Natural killer cell (primary cell): ENCODE measurements at regions not wholly inside any gene's neighbourhood (a gene's known extent, or its start where the extent isn't known, plus 50 kb on each side); places are given as distances from the start of the nearest gene placed in this dataset.

Experiments
- ATAC-seq, 3 donors: fragments of 150-1000 bp in 2 of 3; fragments of 200-7000 bp in 1 of 3; cut with Tn5 transposase; 1 replicate in 1 of 3; 2 replicates in 2 of 3; pipeline ENCODE4 v1.10.0; 2021; ENCODE audit warnings: mild to moderate bottlenecking in 2 of 3, moderate library complexity in 2 of 3
- DNase-seq, 2 donors: peaks; one replicate each; pipeline versions ENCODE4 v3.0.0 to v3.0.0-alpha.2; 2013 to 2021; ENCODE audit warnings: mixed read lengths in 1 of 2
- H3K27ac ChIP-seq: one replicate; pipeline ENCODE4 v1.5.1; 2013; ENCODE audit warnings: mild to moderate bottlenecking, low read length
- H3K27me3 ChIP-seq: one replicate; pipeline ENCODE4 v1.6.1; 2013; ENCODE audit warnings: low read length; ENCODE audit not compliant: control insufficient read depth, insufficient read depth
- H3K36me3 ChIP-seq: one replicate; pipeline ENCODE4 v1.6.1; 2013; ENCODE audit warnings: low read length; ENCODE audit not compliant: control insufficient read depth, insufficient read depth
- H3K4me1 ChIP-seq: one replicate; pipeline ENCODE4 v1.6.1; 2013; ENCODE audit warnings: low read length; ENCODE audit not compliant: control insufficient read depth, insufficient read depth
- H3K4me3 ChIP-seq: one replicate; pipeline ENCODE4 v1.5.1; 2013; ENCODE audit warnings: low read length
- H3K9me3 ChIP-seq: one replicate; pipeline ENCODE4 v1.6.1; 2013; ENCODE audit warnings: low read length; ENCODE audit not compliant: control insufficient read depth, insufficient read depth
- H3K27ac Mint-ChIP-seq, 2 donors: one replicate each; pipeline ENCODE4 v1.8.0; 2022; ENCODE audit warnings: mild to moderate bottlenecking in 2 of 2, mixed read lengths in 2 of 2, moderate library complexity in 1 of 2
- H3K27me3 Mint-ChIP-seq, 2 donors: one replicate each; pipeline ENCODE4 v1.8.0; 2022; ENCODE audit warnings: low read depth in 2 of 2, mixed read lengths in 2 of 2
- H3K36me3 Mint-ChIP-seq: one replicate; pipeline ENCODE4 v1.8.0; 2022; ENCODE audit warnings: mixed read lengths
- H3K4me1 Mint-ChIP-seq, 2 donors: one replicate each; pipeline ENCODE4 v1.8.0; 2022; ENCODE audit warnings: mixed read lengths in 2 of 2
- H3K4me3 Mint-ChIP-seq: one replicate; pipeline ENCODE4 v1.8.0; 2022; ENCODE audit warnings: mild to moderate bottlenecking, moderate library complexity, mixed read lengths
- H3K9me3 Mint-ChIP-seq, 2 donors: one replicate each; pipeline ENCODE4 v1.8.0; 2022; ENCODE audit warnings: mixed read lengths in 2 of 2
- WGBS: methylation state at CpG from one replicate; pipeline ENCODE4 v1.1.7; 2013; ENCODE audit warnings: missing lambda C conversion rate; ENCODE audit not compliant: insufficient coverage; 5-methylcytosine and 5-hydroxymethylcytosine counted together
- intact Hi-C: fragments of 100-400 bp; cut with micrococcal nuclease; formaldehyde crosslinking; loops from one replicate; pipeline ENCODE4 v1.14.2; 2022
- TF ChIP-seq, protein P1 (sequence below): fragments of 200-600 bp; IDR thresholded peaks from one replicate; pipeline ENCODE4 v1.8.0; 2022; ENCODE audit warnings: antibody characterized with exemption

DNA sequence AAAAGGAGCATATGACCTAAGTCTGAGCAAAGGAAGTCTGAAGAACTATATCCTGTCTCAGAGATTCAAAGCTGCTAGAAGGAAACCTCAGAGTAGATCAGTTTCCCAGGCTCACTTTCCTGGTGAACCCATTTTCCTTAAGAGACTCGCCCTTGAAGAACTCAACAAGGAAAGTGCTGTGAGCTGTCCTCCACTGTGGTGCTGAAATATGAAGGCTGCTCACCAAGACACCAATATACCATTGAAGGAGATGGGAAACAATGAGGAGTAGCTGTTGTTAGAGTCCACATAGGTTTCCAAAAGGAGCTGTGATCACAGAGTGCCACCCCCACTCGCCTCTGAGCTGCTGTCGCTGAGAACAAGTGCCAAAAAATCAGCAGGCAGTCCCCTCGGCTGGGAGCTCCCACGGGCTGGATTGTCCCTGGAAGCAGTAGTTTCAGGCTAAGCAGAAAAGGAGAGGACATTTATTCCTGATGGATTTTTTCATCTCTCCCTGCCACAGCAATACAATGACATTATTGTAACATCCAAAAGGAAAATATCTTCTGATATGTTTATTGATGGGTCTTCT lies 282.1 kb downstream of the RPS29 start:
- Mint-ChIP-seq H3K36me3 (no peaks in the 10 kb centered on the region), H3K9me3 (no peaks in the 10 kb centered on the region), H3K4me3 (no peak overlapping the region), H3K27me3 (peaks cover 2 to 5% of the 10 kb centered on the region in 2 donors), H3K4me1 (no peaks in the 10 kb centered on the region), H3K27ac (no peak overlapping the region)
- H3K27me3 ChIP-seq = no peaks in the 10 kb centered on the region
- intact Hi-C loops = no loop called here
- DNase-seq = no peak
- H3K9me3 ChIP-seq = no peaks in the 10 kb centered on the region
- no peaks in the 10 kb centered on the region for H3K4me1 ChIP-seq
- no peak overlapping the region for H3K4me3 ChIP-seq
- ATAC-seq = no peak
- 27% methylated on average over 5 of the region's 5 CpGs for WGBS
- no peak overlapping the region for H3K27ac ChIP-seq
- H3K36me3 ChIP-seq = no peaks in the 10 kb centered on the region
- TF ChIP-seq, protein P1, sequence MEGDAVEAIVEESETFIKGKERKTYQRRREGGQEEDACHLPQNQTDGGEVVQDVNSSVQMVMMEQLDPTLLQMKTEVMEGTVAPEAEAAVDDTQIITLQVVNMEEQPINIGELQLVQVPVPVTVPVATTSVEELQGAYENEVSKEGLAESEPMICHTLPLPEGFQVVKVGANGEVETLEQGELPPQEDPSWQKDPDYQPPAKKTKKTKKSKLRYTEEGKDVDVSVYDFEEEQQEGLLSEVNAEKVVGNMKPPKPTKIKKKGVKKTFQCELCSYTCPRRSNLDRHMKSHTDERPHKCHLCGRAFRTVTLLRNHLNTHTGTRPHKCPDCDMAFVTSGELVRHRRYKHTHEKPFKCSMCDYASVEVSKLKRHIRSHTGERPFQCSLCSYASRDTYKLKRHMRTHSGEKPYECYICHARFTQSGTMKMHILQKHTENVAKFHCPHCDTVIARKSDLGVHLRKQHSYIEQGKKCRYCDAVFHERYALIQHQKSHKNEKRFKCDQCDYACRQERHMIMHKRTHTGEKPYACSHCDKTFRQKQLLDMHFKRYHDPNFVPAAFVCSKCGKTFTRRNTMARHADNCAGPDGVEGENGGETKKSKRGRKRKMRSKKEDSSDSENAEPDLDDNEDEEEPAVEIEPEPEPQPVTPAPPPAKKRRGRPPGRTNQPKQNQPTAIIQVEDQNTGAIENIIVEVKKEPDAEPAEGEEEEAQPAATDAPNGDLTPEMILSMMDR = no peak

DNA sequence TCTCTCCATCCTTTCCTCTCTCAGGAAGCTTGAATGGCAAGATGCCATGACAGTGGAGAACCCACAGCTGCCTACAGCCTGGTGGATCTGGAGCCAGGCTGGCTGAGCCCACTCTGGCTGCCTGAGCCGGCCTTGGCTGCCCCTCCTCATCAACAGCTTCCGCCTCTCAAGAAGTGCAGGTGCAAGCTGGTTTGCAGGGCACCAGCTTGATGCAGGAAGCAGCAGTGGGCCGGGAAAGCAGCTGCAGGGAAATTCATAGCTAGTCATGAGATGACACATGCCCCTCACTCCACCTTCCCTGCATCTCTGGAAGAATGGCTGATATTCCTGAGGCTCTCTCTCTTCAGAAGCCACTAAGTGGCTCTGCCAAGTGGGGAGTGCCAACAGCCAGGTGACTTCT lies 289.1 kb downstream of the RPS29 start:
- no peaks in the 10 kb centered on the region for H3K4me1 Mint-ChIP-seq

DNA sequence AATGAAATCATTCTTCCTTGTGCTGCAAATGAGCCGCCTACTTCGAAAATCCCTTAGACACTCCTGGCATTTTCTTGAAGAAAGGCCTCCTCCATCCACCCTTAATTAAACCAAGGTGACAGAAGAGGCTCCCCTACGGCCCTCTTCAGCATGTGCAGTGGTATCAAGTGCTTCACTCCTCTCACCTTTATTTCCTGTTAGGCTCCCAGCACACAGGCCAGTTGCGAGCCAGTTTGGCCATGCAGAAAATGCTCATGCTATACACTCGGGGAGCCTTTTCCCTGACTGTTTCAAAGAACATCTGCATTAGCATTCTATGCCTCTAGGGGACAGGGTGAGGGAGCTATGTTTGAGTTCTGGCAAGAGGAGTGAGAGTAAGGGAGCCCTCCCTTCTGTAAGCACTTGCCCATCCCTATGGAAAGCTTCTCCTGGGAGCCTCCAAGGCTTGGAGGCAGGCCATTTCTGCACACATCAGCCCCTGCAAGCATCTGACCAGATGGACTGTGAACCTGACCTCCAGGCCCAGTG lies 291.5 kb downstream of the RPS29 start:
- H3K4me1 ChIP-seq = no peaks in the 10 kb centered on the region
- 57% methylated on average over 5 of the region's 5 CpGs for WGBS
- H3K36me3 Mint-ChIP-seq = no peaks in the 10 kb centered on the region
- TF ChIP-seq, protein P1 = no peak
- no peaks in the 10 kb centered on the region for H3K27me3 ChIP-seq
- no peaks in the 10 kb centered on the region for H3K9me3 ChIP-seq
- peaks cover 0 to 2% of the 10 kb centered on the region in 2 donors for H3K9me3 Mint-ChIP-seq
- H3K27ac ChIP-seq = no peak overlapping the region
- intact Hi-C loops = no loop called here
- no peak overlapping the region for H3K4me3 ChIP-seq
- no peaks in the 10 kb centered on the region for H3K36me3 ChIP-seq
- no peaks in the 10 kb centered on the region for H3K4me1 Mint-ChIP-seq
- ATAC-seq (no peak), DNase-seq (no peak)
- peaks cover 0 to 2% of the 10 kb centered on the region in 2 donors for H3K27me3 Mint-ChIP-seq
- H3K4me3 Mint-ChIP-seq = no peak overlapping the region
- no peak overlapping the region for H3K27ac Mint-ChIP-seq

More for the DNA sequence above, 289.1 kb downstream of the RPS29 start:
- Histone ChIP-seq H3K9me3 (no peaks in the 10 kb centered on the region), H3K27ac (no peak overlapping the region), H3K4me3 (no peak overlapping the region), H3K27me3 (no peaks in the 10 kb centered on the region), H3K36me3 (no peaks in the 10 kb centered on the region), H3K4me1 (no peaks in the 10 kb centered on the region)
- Mint-ChIP-seq H3K4me3 (no peak overlapping the region), H3K27me3 (peaks cover 0 to 2% of the 10 kb centered on the region in 2 donors), H3K36me3 (no peaks in the 10 kb centered on the region), H3K27ac (no peak overlapping the region), H3K9me3 (peaks cover 0 to 2% of the 10 kb centered on the region in 2 donors)
- 79% methylated on average over 3 of the region's 3 CpGs for WGBS
- TF ChIP-seq, protein P1 = no peak
- ATAC-seq (no peak), DNase-seq (no peak)
- intact Hi-C loops = no loop called here

DNA sequence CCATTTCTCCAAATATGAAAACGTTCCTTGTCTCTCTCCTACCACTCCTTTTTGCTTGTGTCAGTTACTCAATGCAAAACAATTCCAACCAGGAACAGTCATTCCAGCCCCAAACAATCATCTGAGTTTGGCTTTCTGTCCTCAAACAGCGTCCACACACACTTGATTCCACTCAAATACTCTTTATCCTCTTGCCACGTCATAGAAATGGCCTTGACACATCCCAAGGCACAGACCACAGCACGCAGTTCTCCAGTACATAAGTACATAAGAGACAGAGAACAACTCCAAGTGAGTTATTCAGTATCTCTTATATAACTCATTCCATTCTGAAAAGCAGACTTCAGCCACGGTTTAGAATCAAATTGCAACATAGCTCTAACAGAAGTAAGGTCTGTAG lies 299.2 kb downstream of the RPS29 start:
- WGBS = 57% methylated on average over 5 of the region's 5 CpGs
- Histone ChIP-seq H3K9me3 (no peaks in the 10 kb centered on the region), H3K4me1 (no peaks in the 10 kb centered on the region), H3K4me3 (no peak overlapping the region), H3K27ac (no peak overlapping the region), H3K27me3 (no peaks in the 10 kb centered on the region), H3K36me3 (no peaks in the 10 kb centered on the region)
- ATAC-seq (no peak), DNase-seq (no peak)
- Mint-ChIP-seq H3K9me3 (peaks cover 0 to 5% of the 10 kb centered on the region in 2 donors), H3K36me3 (no peaks in the 10 kb centered on the region), H3K27me3 (peaks cover 7% of the 10 kb centered on the region in 2 donors), H3K4me1 (no peaks in the 10 kb centered on the region), H3K27ac (no peak overlapping the region), H3K4me3 (no peak overlapping the region)
- intact Hi-C loops = no loop called here
- TF ChIP-seq, protein P1 = no peak
